ENCODE measurements at regions not wholly inside any gene's neighbourhood (a gene's known extent, or its start where the extent isn't known, plus 50 kb on each side); places are given as distances from the start of the nearest gene placed in this dataset.

- no peak for DNase-seq
Observed at GRCh38 chr1:182147136-182147820, 85.8 kb upstream of the ZNF648 start.

- no peak for DNase-seq
Observed at GRCh38 chr1:182146286-182146685, 84.8 kb upstream of the ZNF648 start.

- DNase-seq: no peak
Observed at GRCh38 chr1:182145441-182145840, 83.9 kb upstream of the ZNF648 start.

GRCh38 chr1:182144646-182145030 lies 83.1 kb upstream of the ZNF648 start:
- no peak for DNase-seq

- no peak for DNase-seq
Observed at GRCh38 chr1:182143825-182144645, 82.5 kb upstream of the ZNF648 start.

- DNase-seq: peak; percentile 50
Observed at GRCh38 chr1:182143154-182143657, 81.7 kb upstream of the ZNF648 start.

GRCh38 chr1:182142621-182143020 lies 81.1 kb upstream of the ZNF648 start:
- no peak for DNase-seq

GRCh38 chr1:182141040-182141439 lies 79.5 kb upstream of the ZNF648 start:
- DNase-seq: no peak

- no peak for DNase-seq
Observed at GRCh38 chr1:182139496-182139895, 78.0 kb upstream of the ZNF648 start.

- no peak for DNase-seq
Observed at GRCh38 chr1:182137546-182137945, 76.0 kb upstream of the ZNF648 start.

- no peak for DNase-seq
Observed at GRCh38 chr1:182135946-182136345, 74.4 kb upstream of the ZNF648 start.

GRCh38 chr1:182134257-182134656 lies 72.7 kb upstream of the ZNF648 start:
- DNase-seq: no peak

GRCh38 chr1:182133181-182133580 lies 71.7 kb upstream of the ZNF648 start:
- no peak for DNase-seq

- no peak for DNase-seq
Observed at GRCh38 chr1:182129398-182129797, 67.9 kb upstream of the ZNF648 start.

GRCh38 chr1:182128502-182128901 lies 67.0 kb upstream of the ZNF648 start:
- DNase-seq: no peak

GRCh38 chr1:182127656-182128055 lies 66.1 kb upstream of the ZNF648 start:
- DNase-seq: no peak

GRCh38 chr1:182126272-182126800 lies 64.8 kb upstream of the ZNF648 start:
- no peak for DNase-seq

GRCh38 chr1:182122913-182123260 lies 61.4 kb upstream of the ZNF648 start:
- no peak for DNase-seq

- no peak for DNase-seq
Observed at GRCh38 chr1:182122256-182122912, 60.9 kb upstream of the ZNF648 start.

GRCh38 chr1:182121787-182122186 lies 60.3 kb upstream of the ZNF648 start:
- DNase-seq: no peak

- DNase-seq: no peak
Observed at GRCh38 chr1:182120411-182121258, 59.1 kb upstream of the ZNF648 start.

GRCh38 chr1:182119631-182120030 lies 58.1 kb upstream of the ZNF648 start:
- DNase-seq: no peak

- DNase-seq: no peak
Observed at GRCh38 chr1:182118851-182119250, 57.3 kb upstream of the ZNF648 start.

Data from GOT3 (cell line).